GM21528 (cell line): ENCODE measurements at regions not wholly inside any gene's neighbourhood (a gene's known extent, or its start where the extent isn't known, plus 50 kb on each side); places are given as distances from the start of the nearest gene placed in this dataset.

Experiments
- ATAC-seq: cut with Tn5 transposase; IDR thresholded peaks from one replicate; pipeline ENCODE4 v1.9.1; 2021; ENCODE audit warnings: mild to moderate bottlenecking, moderate library complexity; ENCODE audit not compliant: unreplicated experiment, low FRiP score

- ATAC-seq = no peak
Observed at GRCh38 chr2:58922245-58922644, 681.1 kb upstream of the FANCL start.

GRCh38 chr2:58921676-58922075, 680.6 kb upstream of the FANCL start:
- ATAC-seq = no peak

- no peak for ATAC-seq
Observed at GRCh38 chr2:58920001-58920400, 678.9 kb upstream of the FANCL start.

GRCh38 chr2:58919316-58919715, 678.2 kb upstream of the FANCL start:
- ATAC-seq = no peak

GRCh38 chr2:58918141-58918540, 677.0 kb upstream of the FANCL start:
- ATAC-seq = no peak

GRCh38 chr2:58917596-58917995, 676.5 kb upstream of the FANCL start:
- no peak for ATAC-seq

- no peak for ATAC-seq
Observed at GRCh38 chr2:58916063-58916462, 674.9 kb upstream of the FANCL start.

- no peak for ATAC-seq
Observed at GRCh38 chr2:58914733-58915505, 673.8 kb upstream of the FANCL start.

- ATAC-seq = no peak
Observed at GRCh38 chr2:58913082-58913726, 672.1 kb upstream of the FANCL start.

GRCh38 chr2:58911877-58912276, 670.8 kb upstream of the FANCL start:
- no peak for ATAC-seq

- no peak for ATAC-seq
Observed at GRCh38 chr2:58908501-58909154, 667.5 kb upstream of the FANCL start.

- no peak for ATAC-seq
Observed at GRCh38 chr2:58907644-58908043, 666.5 kb upstream of the FANCL start.

GRCh38 chr2:58906081-58906645, 665.0 kb upstream of the FANCL start:
- no peak for ATAC-seq

GRCh38 chr2:58904095-58904494, 663.0 kb upstream of the FANCL start:
- no peak for ATAC-seq

GRCh38 chr2:58903427-58903826, 662.3 kb upstream of the FANCL start:
- ATAC-seq = no peak

GRCh38 chr2:58900246-58901027, 659.3 kb upstream of the FANCL start:
- ATAC-seq = no peak

- no peak for ATAC-seq
Observed at GRCh38 chr2:58899692-58900091, 658.6 kb upstream of the FANCL start.

GRCh38 chr2:58896638-58897037, 655.5 kb upstream of the FANCL start:
- no peak for ATAC-seq

- no peak for ATAC-seq
Observed at GRCh38 chr2:58895857-58896256, 654.7 kb upstream of the FANCL start.

- no peak for ATAC-seq
Observed at GRCh38 chr2:58893656-58894351, 652.7 kb upstream of the FANCL start.
